GM23338 (cell line): ENCODE measurements at regions not wholly inside any gene's neighbourhood (a gene's known extent, or its start where the extent isn't known, plus 50 kb on each side); places are given as distances from the start of the nearest gene placed in this dataset.

Experiments used
- ATAC-seq: fragments of 200-7000 bp; cut with Tn5 transposase; 3 replicates; pipeline ENCODE4 v1.9.1; 2020
- DNase-seq: peaks from one replicate; pipeline ENCODE4 v3.0.0-alpha.2; 2015; ENCODE audit warnings: low spot score
- H2AFZ ChIP-seq: fragments of 200-600 bp; sonication (generic); 2 replicates; pipeline ENCODE4 v1.8.0; 2016; ENCODE audit warnings: antibody characterized with exemption, mild to moderate bottlenecking, moderate library complexity
- H3F3A ChIP-seq: fragments of 200-600 bp; sonication (generic); replicated peaks from 2 replicates; pipeline ENCODE4 v1.8.0; 2017; ENCODE audit warnings: antibody characterized with exemption, mixed run types, low read depth
- H3K27ac ChIP-seq: fragments of 200-600 bp; sonication (generic); 2 replicates; pipeline ENCODE4 v1.6.1; 2016; ENCODE audit warnings: low read depth
- H3K27me3 ChIP-seq: fragments of 200-600 bp; sonication (generic); 2 replicates; pipeline ENCODE4 v1.8.0; 2016; ENCODE audit warnings: mild to moderate bottlenecking, mixed run types, moderate library complexity; ENCODE audit not compliant: insufficient read depth
- H3K36me3 ChIP-seq: fragments of 200-600 bp; sonication (generic); 2 replicates; pipeline ENCODE4 v1.8.0; 2016; ENCODE audit warnings: mild to moderate bottlenecking; ENCODE audit not compliant: insufficient read depth
- H3K4me1 ChIP-seq: fragments of 200-600 bp; sonication (generic); 2 replicates; pipeline ENCODE4 v1.8.0; 2016; ENCODE audit warnings: mild to moderate bottlenecking, moderate library complexity; ENCODE audit not compliant: insufficient read depth
- H3K4me2 ChIP-seq: fragments of 200-600 bp; sonication (generic); 2 replicates; pipeline ENCODE4 v1.7.1; 2017; ENCODE audit warnings: mixed run types
- H3K4me3 ChIP-seq: fragments of 200-600 bp; sonication (generic); 2 replicates; pipeline ENCODE4 v1.6.1; 2016; ENCODE audit warnings: mixed run types
- H3K79me2 ChIP-seq: fragments of 200-600 bp; sonication (generic); replicated peaks from 2 replicates; pipeline ENCODE4 v1.8.0; 2017; ENCODE audit warnings: mild to moderate bottlenecking; ENCODE audit not compliant: insufficient read depth
- H3K9me2 ChIP-seq: fragments of 200-600 bp; sonication (generic); 2 replicates; pipeline ENCODE4 v1.8.0; 2017; ENCODE audit not compliant: insufficient read depth
- H4K20me1 ChIP-seq: fragments of 200-600 bp; sonication (generic); replicated peaks from 2 replicates; pipeline ENCODE4 v1.8.0; 2017; ENCODE audit warnings: mild to moderate bottlenecking; ENCODE audit not compliant: insufficient read depth
- H3K27ac Mint-ChIP-seq: 2 replicates; pipeline ENCODE4 v1.8.0; 2020; ENCODE audit warnings: inconsistent platforms, mild to moderate bottlenecking, moderate library complexity, mixed read lengths
- H3K27me3 Mint-ChIP-seq: 3 replicates; pipeline ENCODE4 v1.8.0; 2022; ENCODE audit warnings: low read depth, mild to moderate bottlenecking, moderate library complexity, mixed read lengths, inconsistent platforms; ENCODE audit not compliant: insufficient read depth, poor library complexity
- H3K36me3 Mint-ChIP-seq: 3 replicates; pipeline ENCODE4 v1.8.0; 2021; ENCODE audit warnings: low read depth, mild to moderate bottlenecking, inconsistent platforms, moderate library complexity, mixed read lengths
- H3K4me1 Mint-ChIP-seq: 3 replicates; pipeline ENCODE4 v1.8.0; 2020; ENCODE audit warnings: mild to moderate bottlenecking, inconsistent platforms, mixed read lengths
- H3K4me3 Mint-ChIP-seq: 3 replicates; pipeline ENCODE4 v1.8.0; 2021; ENCODE audit warnings: moderate library complexity, mild to moderate bottlenecking, inconsistent platforms, mixed read lengths
- H3K9me3 Mint-ChIP-seq: 3 replicates; pipeline ENCODE4 v1.8.0; 2020; ENCODE audit warnings: moderate library complexity, mild to moderate bottlenecking, inconsistent platforms, mixed read lengths
- CREB1 ChIP-seq: fragments of 250-450 bp; sonication (Bioruptor Pico); IDR thresholded peaks from 2 replicates; pipeline ENCODE4 v1.5.0; 2020; ENCODE audit warnings: low read depth, mild to moderate bottlenecking, moderate library complexity
- CTCF ChIP-seq, 2 experiments: fragments of 200-600 bp in 1 of 2; sonication (generic) in 1 of 2; conservative IDR thresholded peaks; 2 replicates each; pipeline versions ENCODE4 v1.5.1 to v1.6.1; 2016 to 2017; ENCODE audit warnings: antibody characterized with exemption in 2 of 2, low read depth in 2 of 2, mild to moderate bottlenecking in 2 of 2, moderate library complexity in 1 of 2
- EZH2 ChIP-seq: fragments of 200-600 bp; sonication (generic); IDR thresholded peaks from one replicate; pipeline ENCODE4 v1.8.0; 2017; ENCODE audit warnings: antibody characterized with exemption, mild to moderate bottlenecking, low read depth; ENCODE audit not compliant: unreplicated experiment
- EZH2phosphoT487 ChIP-seq: fragments of 200-600 bp; sonication (generic); IDR thresholded peaks from one replicate; pipeline ENCODE4 v1.8.1; 2018; ENCODE audit warnings: antibody characterized with exemption; ENCODE audit not compliant: unreplicated experiment
- JUNB ChIP-seq: IDR thresholded peaks from one replicate; pipeline ENCODE4 v1.6.1; 2016; ENCODE audit warnings: antibody characterized with exemption; ENCODE audit not compliant: unreplicated experiment
- NANOG ChIP-seq: IDR thresholded peaks from 2 replicates; pipeline ENCODE4 v1.6.1; 2016; ENCODE audit warnings: antibody characterized with exemption, borderline replicate concordance
- POLR2AphosphoS5 ChIP-seq: IDR thresholded peaks from 2 replicates; pipeline ENCODE4 v1.6.1; 2016; ENCODE audit warnings: antibody characterized with exemption, low read depth
- REST ChIP-seq: IDR thresholded peaks from one replicate; pipeline ENCODE4 v1.6.1; 2018; ENCODE audit warnings: antibody characterized with exemption; ENCODE audit not compliant: unreplicated experiment
- STAT1 ChIP-seq: IDR thresholded peaks from one replicate; pipeline ENCODE4 v1.6.1; 2016; ENCODE audit warnings: antibody characterized with exemption; ENCODE audit not compliant: unreplicated experiment
- ZNF114 ChIP-seq: fragments of 250-450 bp; sonication (Bioruptor Pico); IDR thresholded peaks from 2 replicates; pipeline ENCODE4 v1.5.0; 2020; ENCODE audit warnings: mild to moderate bottlenecking, moderate library complexity
- ZNF331 ChIP-seq: fragments of 250-450 bp; sonication (Bioruptor Pico); IDR thresholded peaks from 2 replicates; pipeline ENCODE4 v1.5.0; 2020; ENCODE audit warnings: low read depth, mild to moderate bottlenecking, moderate library complexity
- TF ChIP-seq, protein P1 (sequence below): fragments of 250-450 bp; sonication (Bioruptor Pico); IDR thresholded peaks from 2 replicates; pipeline ENCODE4 v1.5.0; 2020; ENCODE audit warnings: mild to moderate bottlenecking, moderate library complexity
- TF ChIP-seq, protein P2 (sequence below): IDR thresholded peaks from 2 replicates; pipeline ENCODE4 v1.6.1; 2016; ENCODE audit warnings: antibody characterized with exemption

DNA sequence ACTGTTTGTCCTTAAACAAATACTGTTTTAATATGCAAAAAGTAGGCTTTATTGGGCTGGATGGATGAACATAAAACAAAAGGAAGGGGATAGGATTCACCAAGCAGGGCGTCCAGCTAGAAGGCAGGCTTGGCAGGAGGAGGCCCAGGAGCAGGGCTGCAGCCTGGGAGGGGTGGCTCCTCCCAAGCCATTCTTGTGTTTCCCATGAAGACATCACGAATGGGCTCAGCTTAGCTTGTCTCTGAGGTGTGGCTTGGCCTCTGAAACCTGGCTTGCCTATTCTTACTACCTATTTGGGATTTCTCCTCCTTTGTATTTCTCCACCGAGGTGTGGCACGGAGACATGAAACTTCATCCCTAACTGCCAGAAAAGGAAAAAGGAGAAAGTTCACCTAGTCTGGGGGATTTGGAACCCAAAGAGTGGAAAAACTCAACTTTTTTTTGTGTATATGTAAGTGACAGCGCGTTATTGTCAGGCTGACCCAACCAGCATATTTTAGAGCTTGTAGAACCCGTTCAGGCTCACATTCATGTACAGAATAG is 481.9 kb upstream of the SPRED2 start:
- H3K79me2 ChIP-seq = no peaks in the 10 kb centered on the region
- no peak overlapping the region for H3K27ac ChIP-seq
- H3K4me1 ChIP-seq = no peaks in the 10 kb centered on the region; the same call in 1 of the 2 replicates
- ATAC-seq = peak; percentile 86
- Mint-ChIP-seq H3K9me3 (no peaks in the 10 kb centered on the region), H3K4me3 (no peak overlapping the region), H3K27ac (no peak overlapping the region), H3K4me1 (peaks cover 6% of the 10 kb centered on the region), H3K27me3 (no peaks in the 10 kb centered on the region), H3K36me3 (no peaks in the 10 kb centered on the region)
- TF ChIP-seq NANOG (no peak), ZNF114 (CRISPR knock-in tag) (no peak), EZH2phosphoT487 (no peak), JUNB (no peak), ZNF331 (no peak), STAT1 (no peak), POLR2AphosphoS5 (no peak), CTCF (conservative IDR thresholded peaks at IDR 0.05; ENCODE audit: low read depth in 2 of 2) (no peak), REST (no peak), EZH2 (no peak), CREB1 (CRISPR knock-in tag) (no peak)
- TF ChIP-seq, protein P1, sequence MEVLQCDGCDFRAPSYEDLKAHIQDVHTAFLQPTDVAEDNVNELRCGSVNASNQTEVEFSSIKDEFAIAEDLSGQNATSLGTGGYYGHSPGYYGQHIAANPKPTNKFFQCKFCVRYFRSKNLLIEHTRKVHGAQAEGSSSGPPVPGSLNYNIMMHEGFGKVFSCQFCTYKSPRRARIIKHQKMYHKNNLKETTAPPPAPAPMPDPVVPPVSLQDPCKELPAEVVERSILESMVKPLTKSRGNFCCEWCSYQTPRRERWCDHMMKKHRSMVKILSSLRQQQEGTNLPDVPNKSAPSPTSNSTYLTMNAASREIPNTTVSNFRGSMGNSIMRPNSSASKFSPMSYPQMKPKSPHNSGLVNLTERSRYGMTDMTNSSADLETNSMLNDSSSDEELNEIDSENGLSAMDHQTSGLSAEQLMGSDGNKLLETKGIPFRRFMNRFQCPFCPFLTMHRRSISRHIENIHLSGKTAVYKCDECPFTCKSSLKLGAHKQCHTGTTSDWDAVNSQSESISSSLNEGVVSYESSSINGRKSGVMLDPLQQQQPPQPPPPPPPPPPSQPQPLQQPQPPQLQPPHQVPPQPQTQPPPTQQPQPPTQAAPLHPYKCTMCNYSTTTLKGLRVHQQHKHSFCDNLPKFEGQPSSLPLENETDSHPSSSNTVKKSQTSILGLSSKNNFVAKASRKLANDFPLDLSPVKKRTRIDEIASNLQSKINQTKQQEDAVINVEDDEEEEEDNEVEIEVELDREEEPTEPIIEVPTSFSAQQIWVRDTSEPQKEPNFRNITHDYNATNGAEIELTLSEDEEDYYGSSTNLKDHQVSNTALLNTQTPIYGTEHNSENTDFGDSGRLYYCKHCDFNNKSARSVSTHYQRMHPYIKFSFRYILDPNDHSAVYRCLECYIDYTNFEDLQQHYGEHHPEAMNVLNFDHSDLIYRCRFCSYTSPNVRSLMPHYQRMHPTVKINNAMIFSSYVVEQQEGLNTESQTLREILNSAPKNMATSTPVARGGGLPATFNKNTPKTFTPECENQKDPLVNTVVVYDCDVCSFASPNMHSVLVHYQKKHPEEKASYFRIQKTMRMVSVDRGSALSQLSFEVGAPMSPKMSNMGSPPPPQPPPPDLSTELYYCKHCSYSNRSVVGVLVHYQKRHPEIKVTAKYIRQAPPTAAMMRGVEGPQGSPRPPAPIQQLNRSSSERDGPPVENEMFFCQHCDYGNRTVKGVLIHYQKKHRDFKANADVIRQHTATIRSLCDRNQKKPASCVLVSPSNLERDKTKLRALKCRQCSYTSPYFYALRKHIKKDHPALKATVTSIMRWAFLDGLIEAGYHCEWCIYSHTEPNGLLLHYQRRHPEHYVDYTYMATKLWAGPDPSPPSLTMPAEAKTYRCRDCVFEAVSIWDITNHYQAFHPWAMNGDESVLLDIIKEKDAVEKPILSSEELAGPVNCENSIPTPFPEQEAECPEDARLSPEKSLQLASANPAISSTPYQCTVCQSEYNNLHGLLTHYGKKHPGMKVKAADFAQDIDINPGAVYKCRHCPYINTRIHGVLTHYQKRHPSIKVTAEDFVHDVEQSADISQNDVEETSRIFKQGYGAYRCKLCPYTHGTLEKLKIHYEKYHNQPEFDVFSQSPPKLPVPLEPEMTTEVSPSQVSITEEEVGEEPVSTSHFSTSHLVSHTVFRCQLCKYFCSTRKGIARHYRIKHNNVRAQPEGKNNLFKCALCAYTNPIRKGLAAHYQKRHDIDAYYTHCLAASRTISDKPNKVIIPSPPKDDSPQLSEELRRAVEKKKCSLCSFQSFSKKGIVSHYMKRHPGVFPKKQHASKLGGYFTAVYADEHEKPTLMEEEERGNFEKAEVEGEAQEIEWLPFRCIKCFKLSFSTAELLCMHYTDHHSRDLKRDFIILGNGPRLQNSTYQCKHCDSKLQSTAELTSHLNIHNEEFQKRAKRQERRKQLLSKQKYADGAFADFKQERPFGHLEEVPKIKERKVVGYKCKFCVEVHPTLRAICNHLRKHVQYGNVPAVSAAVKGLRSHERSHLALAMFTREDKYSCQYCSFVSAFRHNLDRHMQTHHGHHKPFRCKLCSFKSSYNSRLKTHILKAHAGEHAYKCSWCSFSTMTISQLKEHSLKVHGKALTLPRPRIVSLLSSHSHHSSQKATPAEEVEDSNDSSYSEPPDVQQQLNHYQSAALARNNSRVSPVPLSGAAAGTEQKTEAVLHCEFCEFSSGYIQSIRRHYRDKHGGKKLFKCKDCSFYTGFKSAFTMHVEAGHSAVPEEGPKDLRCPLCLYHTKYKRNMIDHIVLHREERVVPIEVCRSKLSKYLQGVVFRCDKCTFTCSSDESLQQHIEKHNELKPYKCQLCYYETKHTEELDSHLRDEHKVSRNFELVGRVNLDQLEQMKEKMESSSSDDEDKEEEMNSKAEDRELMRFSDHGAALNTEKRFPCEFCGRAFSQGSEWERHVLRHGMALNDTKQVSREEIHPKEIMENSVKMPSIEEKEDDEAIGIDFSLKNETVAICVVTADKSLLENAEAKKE (CRISPR knock-in tag) = no peak
- TF ChIP-seq, protein P2, sequence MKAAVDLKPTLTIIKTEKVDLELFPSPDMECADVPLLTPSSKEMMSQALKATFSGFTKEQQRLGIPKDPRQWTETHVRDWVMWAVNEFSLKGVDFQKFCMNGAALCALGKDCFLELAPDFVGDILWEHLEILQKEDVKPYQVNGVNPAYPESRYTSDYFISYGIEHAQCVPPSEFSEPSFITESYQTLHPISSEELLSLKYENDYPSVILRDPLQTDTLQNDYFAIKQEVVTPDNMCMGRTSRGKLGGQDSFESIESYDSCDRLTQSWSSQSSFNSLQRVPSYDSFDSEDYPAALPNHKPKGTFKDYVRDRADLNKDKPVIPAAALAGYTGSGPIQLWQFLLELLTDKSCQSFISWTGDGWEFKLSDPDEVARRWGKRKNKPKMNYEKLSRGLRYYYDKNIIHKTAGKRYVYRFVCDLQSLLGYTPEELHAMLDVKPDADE = no peak
- no peaks in the 10 kb centered on the region for H3K9me2 ChIP-seq
- H4K20me1 ChIP-seq = no peaks in the 10 kb centered on the region
- H3F3A ChIP-seq = no peaks in the 10 kb centered on the region
- H2AFZ ChIP-seq = peak overlapping the region; percentile 45; the same call in 1 of the 2 replicates
- no peak overlapping the region for H3K4me3 ChIP-seq
- H3K4me2 ChIP-seq = no peak overlapping the region
- H3K36me3 ChIP-seq = no peaks in the 10 kb centered on the region
- peak; percentile 15 for DNase-seq
- H3K27me3 ChIP-seq = no peaks in the 10 kb centered on the region
